Body of pancreas (tissue), 4 donors: ENCODE measurements at regions not wholly inside any gene's neighbourhood (a gene's known extent, or its start where the extent isn't known, plus 50 kb on each side); places are given as distances from the start of the nearest gene placed in this dataset.
"Not testable (repeated sequence)": the region's sequence is repeated elsewhere in the genome, so short reads cannot be mapped to it uniquely, and the experiment has no call there.

Experiments
- ATAC-seq: fragments of 150-250 bp; one replicate; pipeline ENCODE4 v1.9.1; 2016
- DNase-seq, 4 donors: peaks; one replicate each; pipeline ENCODE4 v3.0.0-alpha.2; 2019
- H3K27ac ChIP-seq, 4 donors: fragments of 200-600 bp; sonication (generic); 1 replicate in 3 of 4; 2 replicates in 1 of 4; pipeline versions ENCODE4 v1.5.1 to v1.6.1; 2016 to 2019; ENCODE audit warnings: mild to moderate bottlenecking in 1 of 4, mixed read lengths in 1 of 4, moderate library complexity in 1 of 4
- H3K27me3 ChIP-seq, 2 donors: fragments of 200-600 bp; sonication (generic); one replicate each; pipeline ENCODE4 v1.6.0; 2016; ENCODE audit warnings: mild to moderate bottlenecking in 1 of 2
- H3K36me3 ChIP-seq, 2 donors: fragments of 200-600 bp; sonication (generic); replicated peaks in 1 of 2; 2 replicates each; pipeline ENCODE4 v1.5.1; 2016; ENCODE audit warnings: low read depth in 2 of 2; ENCODE audit not compliant: insufficient read depth in 1 of 2
- H3K4me1 ChIP-seq: fragments of 200-600 bp; sonication (generic); one replicate; pipeline ENCODE4 v1.6.0; 2016
- H3K4me3 ChIP-seq, 2 donors: fragments of 200-600 bp; sonication (generic); 1 replicate in 1 of 2; 2 replicates in 1 of 2; pipeline ENCODE4 v1.5.1; 2016 to 2019
- H3K9me3 ChIP-seq, 3 donors: fragments of 200-600 bp; sonication (generic); 1 replicate in 2 of 3; 2 replicates in 1 of 3; pipeline ENCODE4 v1.5.1; 2016
- POLR2A ChIP-seq, 3 donors: fragments of 450-650 bp; IDR thresholded peaks; one replicate each; pipeline ENCODE4 v1.6.1; 2016; ENCODE audit warnings: antibody characterized with exemption in 3 of 3, mild to moderate bottlenecking in 2 of 3
- WGBS, 2 donors: methylation state at CpG; one replicate each; pipeline ENCODE4 v1.1.5; 2017; 5-methylcytosine and 5-hydroxymethylcytosine counted together
- intact Hi-C: fragments of 100-400 bp; cut with DNase I; formaldehyde crosslinking; loops from one replicate; pipeline ENCODE4 v1.15.1; 2023
- TF ChIP-seq, protein P1 (sequence below), 7 experiments: fragments of 450-650 bp in 4 of 7; fragments of 200-600 bp in 3 of 7; sonication (generic) in 3 of 7; IDR thresholded peaks; one replicate each; pipeline ENCODE4 v1.5.1; 2016 to 2019; ENCODE audit warnings: antibody characterized with exemption in 7 of 7

DNA sequence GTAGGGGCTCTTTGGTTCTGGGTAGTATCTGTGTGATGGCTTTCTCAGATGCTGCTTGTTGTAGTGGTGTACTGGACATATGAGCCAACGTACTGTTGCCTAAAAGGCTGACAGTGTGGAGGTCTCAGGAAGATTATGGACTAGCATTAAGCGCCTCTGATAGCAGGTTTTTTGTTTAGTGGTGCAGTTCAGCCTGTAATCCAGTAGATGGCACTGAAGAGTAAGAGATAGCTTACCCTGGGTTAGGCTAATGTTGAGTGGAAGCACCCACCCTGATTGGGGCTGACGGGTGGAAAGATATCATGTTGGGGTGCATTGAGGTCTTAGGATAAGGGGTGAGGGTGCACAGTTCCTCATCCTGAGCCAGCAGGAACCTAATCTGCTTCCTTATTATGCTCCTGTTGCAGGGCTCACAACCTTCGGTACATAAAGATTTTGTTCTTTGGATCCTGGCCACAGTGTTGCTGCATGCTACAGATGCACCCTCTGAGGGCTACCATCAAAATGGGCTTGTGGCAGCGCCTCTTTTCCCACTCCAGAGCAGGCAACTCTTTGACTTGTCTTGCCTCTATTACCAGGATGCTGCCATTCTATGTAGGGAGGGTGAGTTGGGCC is 79.6 kb downstream of the MSTN start:
- Histone ChIP-seq H3K9me3 (peaks cover 0 to 14% (median 0%) of the 10 kb centered on the region in 3 donors), H3K27ac (no peak overlapping the region), H3K36me3 (no peaks in the 10 kb centered on the region), H3K4me1 (no peaks in the 10 kb centered on the region), H3K4me3 (no peak overlapping the region), H3K27me3 (no peaks in the 10 kb centered on the region)
- WGBS, 2 donors, result 72 to 78% methylated on average over 5 of the region's 5 CpGs
- ATAC-seq (no peak), DNase-seq (no peak)
- no peak for TF ChIP-seq POLR2A (IDR thresholded peaks at IDR 0.05)
- TF ChIP-seq, protein P1, sequence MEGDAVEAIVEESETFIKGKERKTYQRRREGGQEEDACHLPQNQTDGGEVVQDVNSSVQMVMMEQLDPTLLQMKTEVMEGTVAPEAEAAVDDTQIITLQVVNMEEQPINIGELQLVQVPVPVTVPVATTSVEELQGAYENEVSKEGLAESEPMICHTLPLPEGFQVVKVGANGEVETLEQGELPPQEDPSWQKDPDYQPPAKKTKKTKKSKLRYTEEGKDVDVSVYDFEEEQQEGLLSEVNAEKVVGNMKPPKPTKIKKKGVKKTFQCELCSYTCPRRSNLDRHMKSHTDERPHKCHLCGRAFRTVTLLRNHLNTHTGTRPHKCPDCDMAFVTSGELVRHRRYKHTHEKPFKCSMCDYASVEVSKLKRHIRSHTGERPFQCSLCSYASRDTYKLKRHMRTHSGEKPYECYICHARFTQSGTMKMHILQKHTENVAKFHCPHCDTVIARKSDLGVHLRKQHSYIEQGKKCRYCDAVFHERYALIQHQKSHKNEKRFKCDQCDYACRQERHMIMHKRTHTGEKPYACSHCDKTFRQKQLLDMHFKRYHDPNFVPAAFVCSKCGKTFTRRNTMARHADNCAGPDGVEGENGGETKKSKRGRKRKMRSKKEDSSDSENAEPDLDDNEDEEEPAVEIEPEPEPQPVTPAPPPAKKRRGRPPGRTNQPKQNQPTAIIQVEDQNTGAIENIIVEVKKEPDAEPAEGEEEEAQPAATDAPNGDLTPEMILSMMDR (IDR thresholded peaks at IDR 0.05), result no peak
- intact Hi-C loops, result no loop called here

DNA sequence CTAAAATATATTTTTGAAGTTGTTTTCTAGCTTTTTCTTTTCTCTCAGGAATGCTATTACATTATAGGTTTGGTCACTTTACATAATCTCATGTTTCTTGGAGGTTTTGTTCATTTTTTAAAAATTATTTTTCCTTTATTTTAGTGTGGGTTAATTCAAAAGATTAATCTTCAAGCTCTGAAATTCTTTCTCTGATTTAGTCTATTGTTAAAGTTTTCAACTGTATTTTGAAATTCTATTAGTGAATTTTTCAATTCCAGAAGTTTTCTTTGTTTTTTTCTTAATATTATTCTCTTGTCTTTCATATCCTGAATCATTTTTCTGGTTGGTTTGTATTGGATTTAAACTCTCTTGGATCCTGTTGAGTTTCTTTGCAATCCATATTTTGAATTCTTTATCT is 80.4 kb downstream of the MSTN start:
- no peaks in the 10 kb centered on the region for H3K36me3 ChIP-seq
- peaks cover 0 to 14% (median 0%) of the 10 kb centered on the region in 3 donors for H3K9me3 ChIP-seq
- no peaks in the 10 kb centered on the region for H3K27me3 ChIP-seq
- intact Hi-C loops, result no loop called here
- ATAC-seq (no peak), DNase-seq (no peak)
- TF ChIP-seq, protein P1 (IDR thresholded peaks at IDR 0.05), result no peak
- no peak for TF ChIP-seq POLR2A (IDR thresholded peaks at IDR 0.05)
- no peak overlapping the region for H3K4me3 ChIP-seq
- no peak overlapping the region for H3K27ac ChIP-seq
- no peaks in the 10 kb centered on the region for H3K4me1 ChIP-seq

DNA sequence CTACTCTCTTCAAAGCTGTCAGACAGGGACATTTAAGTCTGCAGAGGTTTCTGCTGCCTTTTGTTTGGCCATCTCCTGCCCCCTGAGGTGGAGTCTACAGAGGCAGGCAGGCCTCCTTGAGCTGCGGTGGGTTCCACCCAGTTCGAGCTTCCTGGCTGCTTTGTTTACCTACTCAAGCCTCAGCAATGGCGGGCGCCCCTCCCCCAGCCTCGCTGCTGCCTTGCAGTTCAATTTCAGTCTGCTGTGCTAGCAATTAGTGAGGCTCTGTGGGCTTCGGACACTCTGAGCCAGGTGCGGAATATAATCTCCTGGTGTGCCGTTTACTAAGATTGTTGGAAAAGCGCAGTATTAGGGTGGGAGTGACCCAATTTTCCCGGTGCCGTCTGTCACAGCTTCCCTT is 86.0 kb downstream of the MSTN start:
- H3K27ac ChIP-seq, H3K4me3 ChIP-seq, H3K4me1 ChIP-seq, DNase-seq, H3K9me3 ChIP-seq, H3K36me3 ChIP-seq, ATAC-seq, H3K27me3 ChIP-seq, intact Hi-C loops: not testable (repeated sequence)
- 90 to 92% methylated on average over 7 to 11 of the region's 11 CpGs for WGBS, 2 donors

DNA sequence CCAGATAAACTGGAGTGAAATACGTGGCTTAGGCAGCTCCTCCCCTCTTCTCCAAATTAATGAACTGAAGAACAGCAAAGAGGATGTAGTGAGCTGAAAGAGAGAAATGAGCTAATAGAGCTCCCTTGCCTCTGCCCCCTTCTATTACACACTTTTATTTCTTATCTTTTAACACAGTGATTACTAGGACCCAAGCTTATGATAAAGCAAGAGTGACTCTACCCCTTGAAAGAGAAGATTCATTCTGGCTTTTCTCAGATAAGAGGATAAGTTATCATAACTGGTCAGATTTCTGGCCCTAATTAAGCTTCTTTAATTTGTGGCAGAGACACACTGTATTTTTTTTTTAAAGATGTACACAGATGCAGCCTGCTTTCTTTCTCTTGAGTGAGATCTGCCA is 102.2 kb downstream of the MSTN start:
- no peaks in the 10 kb centered on the region for H3K27me3 ChIP-seq
- WGBS, 2 donors, result 10 to 23% methylated on average over 1 of the region's 1 CpG
- peak overlapping the region; percentile 34 to 73 (median 54) for H3K27ac ChIP-seq
- peaks cover 0 to 2% (median 0%) of the 10 kb centered on the region in 3 donors for H3K9me3 ChIP-seq
- TF ChIP-seq, protein P1 (IDR thresholded peaks at IDR 0.05), result no peak
- TF ChIP-seq POLR2A (IDR thresholded peaks at IDR 0.05), result no peak
- no peak overlapping the region for H3K4me3 ChIP-seq
- peaks cover 14% of the 10 kb centered on the region for H3K4me1 ChIP-seq
- intact Hi-C loops, result no loop called here
- no peak for DNase-seq
- no peak for ATAC-seq
- no peaks in the 10 kb centered on the region for H3K36me3 ChIP-seq

DNA sequence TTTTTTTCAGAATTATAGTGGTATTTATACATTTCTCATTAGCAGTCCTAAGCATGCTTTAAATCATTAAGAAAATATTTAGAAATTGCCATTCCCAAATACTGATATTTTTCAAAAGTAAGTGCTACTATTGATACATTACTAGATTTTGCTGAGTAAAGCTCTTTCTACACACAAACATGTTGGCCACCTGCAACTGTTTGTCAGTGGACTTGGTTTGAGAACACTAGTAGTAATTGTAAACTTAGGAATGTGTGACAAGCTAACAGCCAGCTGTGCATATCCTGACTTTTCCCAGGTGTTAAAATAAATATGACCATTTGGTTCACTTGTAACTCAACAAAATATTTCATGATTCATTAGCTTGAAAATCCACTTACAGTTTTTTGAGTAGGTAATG is 103.1 kb downstream of the MSTN start:
- intact Hi-C loops, result no loop called here
- Histone ChIP-seq H3K4me1 (peaks cover 14% of the 10 kb centered on the region), H3K27ac (peak overlapping the region in 3 of 4 donors; percentile 34 to 73 (median 60)), H3K36me3 (no peaks in the 10 kb centered on the region), H3K4me3 (no peak overlapping the region), H3K9me3 (peaks cover 0 to 2% (median 0%) of the 10 kb centered on the region in 3 donors), H3K27me3 (no peaks in the 10 kb centered on the region)
- peak; percentile 66 to 88 (median 76) for DNase-seq
- peak; percentile 98 for ATAC-seq
- TF ChIP-seq, protein P1 (IDR thresholded peaks at IDR 0.05), result no peak
- TF ChIP-seq POLR2A (IDR thresholded peaks at IDR 0.05), result no peak
